ENCODE measurements at regions not wholly inside any gene's neighbourhood (a gene's known extent, or its start where the extent isn't known, plus 50 kb on each side); places are given as distances from the start of the nearest gene placed in this dataset.
"Not testable (repeated sequence)": the region's sequence is repeated elsewhere in the genome, so short reads cannot be mapped to it uniquely, and the experiment has no call there.

DNA sequence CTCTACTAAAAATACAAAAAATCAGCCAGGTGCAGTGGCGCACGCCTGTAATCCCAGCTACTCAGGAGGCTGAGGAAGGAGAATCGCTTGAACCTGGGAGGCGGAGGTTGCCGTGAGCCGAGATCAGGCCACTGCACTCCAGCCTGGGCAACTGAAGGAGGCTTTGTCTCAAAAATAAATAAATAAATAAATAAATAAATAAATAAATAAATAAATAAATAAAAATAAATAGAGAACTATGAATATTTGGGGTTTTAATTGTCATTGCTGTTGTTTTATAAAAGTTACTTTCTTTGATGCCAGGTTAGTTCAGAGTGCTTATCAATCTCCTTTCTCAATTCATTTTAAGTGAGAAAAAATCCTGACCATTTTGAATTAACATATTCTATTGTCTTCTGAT, 638.2 kb upstream of the KLHL1 start:
- not testable (repeated sequence) for TF ChIP-seq ZNF274 (IDR thresholded peaks at IDR 0.05; ENCODE audit: low read depth, low read length); YY1 (IDR thresholded peaks at IDR 0.05; ENCODE audit: insufficient read depth, insufficient read length)
